ENCODE measurements at regions not wholly inside any gene's neighbourhood (a gene's known extent, or its start where the extent isn't known, plus 50 kb on each side); places are given as distances from the start of the nearest gene placed in this dataset.

DNA sequence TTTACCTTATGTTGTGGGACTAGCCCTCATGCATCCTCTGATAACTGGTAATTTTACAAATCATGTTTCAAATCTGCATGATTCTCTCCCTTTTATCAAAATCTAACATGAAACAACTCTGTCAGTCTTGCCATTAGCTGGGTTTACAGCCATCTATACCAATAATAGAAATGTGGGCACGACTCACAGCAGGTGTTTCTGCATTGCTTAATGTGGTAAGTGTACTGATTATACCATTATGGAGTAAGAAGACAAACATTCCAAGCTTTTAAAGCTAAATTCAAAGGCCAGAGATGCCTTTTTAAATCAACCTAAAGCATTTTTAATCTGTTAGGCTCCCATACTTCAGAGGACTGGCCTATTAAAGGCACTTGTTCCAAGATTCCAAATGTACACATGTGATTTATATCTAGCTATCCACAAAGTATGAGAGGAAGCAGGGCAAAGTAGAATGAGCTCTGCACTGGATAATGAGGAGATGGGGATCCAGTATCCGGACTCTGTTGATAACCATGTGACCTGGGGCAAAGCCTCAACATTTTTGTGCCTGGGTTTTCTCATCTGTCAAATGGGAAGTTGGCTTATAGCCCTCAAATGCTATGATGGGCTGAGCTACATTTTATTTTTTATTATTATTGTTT, 52.3 kb upstream of the FUT8 start:
- DNase-seq = no peak

GRCh38 chr14:65361920-65362319, 50.6 kb upstream of the FUT8 start:
- no peak for DNase-seq

Data from NCI-H446 treated with DMSO at 0.1 percent for 48 hours (cell line).